SK-N-DZ (cell line): ENCODE measurements at regions not wholly inside any gene's neighbourhood (a gene's known extent, or its start where the extent isn't known, plus 50 kb on each side); places are given as distances from the start of the nearest gene placed in this dataset.

Source experiments
- DNase-seq: peaks from one replicate; pipeline ENCODE4 v3.0.0-alpha.2; 2015; ENCODE audit warnings: low spot score

DNA sequence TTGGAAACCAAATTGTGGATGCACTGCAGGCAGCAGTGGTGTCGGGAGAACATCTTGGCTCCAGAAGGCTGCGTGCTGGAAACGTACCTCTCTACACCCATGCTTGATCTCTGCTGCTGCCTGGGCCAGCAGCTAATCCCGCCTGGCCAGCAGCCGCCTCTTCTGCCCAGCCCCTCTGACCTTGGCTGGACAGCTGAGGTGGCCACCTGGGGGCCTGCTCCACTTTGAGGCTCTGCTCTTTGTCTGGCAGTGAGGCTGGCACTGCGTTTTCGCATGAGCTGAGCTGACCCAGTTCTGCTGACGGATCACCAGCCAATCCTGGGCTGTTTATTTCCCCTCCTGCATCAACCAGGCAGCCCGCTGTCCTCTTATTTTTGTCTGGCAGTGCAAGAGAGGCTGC, 154.9 kb downstream of the TENT4A start:
- DNase-seq: no peak

DNA sequence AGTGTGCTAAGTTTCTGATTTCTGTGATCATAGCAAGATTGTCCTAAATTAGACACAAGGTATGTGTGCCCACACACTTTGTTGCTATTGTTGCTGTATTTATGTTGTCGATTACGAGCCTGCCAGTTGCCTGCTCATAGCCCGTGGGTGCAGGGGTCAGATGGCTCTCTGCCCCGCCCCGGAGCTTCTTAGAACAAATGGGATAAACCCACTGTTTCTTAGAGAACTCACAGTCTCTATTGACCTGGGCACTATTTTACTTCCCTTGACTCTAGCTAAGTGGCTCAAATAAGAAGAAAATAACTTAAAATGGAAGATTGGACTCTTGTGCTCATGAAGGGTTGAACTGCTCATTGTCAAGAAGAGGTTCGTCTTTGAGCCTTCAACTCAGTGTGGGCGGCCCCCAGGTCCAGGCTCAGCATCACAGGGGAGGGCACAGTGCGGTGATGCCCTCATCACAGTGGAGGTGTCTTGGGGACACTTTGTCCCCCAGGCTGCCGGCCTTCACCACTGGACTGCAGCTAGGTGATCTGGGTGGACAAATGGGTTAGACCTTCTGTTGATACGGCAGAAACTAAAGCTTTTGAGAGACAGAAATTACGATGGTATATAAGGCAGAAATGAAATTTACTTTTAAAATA, 155.5 kb downstream of the TENT4A start:
- no peak for DNase-seq

DNA sequence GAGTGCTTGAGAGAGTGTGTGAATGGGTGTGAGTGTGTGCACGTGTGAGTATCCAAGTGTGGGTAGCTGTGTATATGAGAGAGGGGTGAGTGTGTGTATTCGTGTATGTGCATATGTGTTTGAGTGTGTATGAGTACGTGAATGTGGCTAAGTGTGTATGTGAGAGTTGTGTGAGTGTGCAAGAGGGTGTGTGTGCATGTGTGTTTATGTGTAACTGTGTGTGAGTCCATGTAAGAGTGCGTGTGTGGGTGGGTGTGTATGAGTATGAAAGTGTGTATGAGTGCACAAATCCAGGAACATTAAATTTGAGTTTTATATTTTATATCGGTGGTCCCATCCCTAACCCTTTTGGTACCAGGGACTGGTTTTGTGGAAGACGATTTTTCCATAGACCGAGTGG, 156.4 kb downstream of the TENT4A start:
- DNase-seq: no peak

DNA sequence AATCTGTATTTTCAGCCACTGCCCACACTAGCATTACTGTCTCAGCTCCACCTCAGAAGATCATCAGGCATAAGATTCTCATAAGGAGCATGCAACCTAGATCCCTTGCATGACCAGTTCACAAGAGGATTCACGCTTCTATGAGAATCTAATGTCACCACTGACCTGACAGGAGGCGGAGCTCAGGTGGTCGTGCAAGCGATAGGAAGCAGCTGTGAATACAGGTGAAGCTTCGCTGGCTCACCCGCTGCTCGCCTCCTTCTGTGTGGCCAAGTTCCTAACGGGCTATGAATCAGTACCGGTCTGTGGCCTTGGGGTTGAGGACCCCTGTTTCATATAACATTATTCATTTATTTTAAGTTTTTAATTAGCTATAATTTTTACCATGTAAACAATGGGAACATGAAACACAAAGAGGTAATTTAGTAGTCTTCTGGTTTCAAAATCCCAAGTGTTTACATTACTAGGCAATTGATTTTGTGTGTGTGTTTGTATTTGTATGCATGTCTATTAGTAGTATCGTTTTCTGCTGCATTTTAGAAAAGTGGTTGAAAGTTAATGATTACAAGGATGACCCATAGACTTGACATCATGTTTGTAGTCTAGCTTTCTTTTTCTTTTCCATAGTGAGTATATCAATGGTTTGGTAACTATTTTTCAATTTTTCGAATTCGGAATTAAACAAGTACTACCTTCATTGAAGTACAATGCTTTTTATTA, 159.4 kb downstream of the TENT4A start:
- no peak for DNase-seq

DNA sequence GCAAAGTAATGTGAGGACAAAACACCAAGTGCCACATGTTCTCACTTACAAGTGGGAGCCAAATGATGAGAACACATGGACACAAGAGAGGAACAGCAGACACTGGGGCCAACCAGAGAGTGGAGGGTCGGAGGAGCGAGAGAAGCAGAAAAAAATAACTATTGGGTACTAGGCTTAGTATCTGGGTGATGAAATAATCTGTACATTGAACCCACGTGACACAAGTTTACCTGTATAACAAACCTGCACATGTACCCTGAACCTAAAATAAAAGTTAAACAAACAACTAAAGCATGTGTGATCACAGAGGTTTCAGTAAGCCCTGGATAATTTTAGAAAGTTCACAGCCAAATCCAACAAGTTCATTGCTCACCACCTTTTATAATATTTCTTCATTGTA, 160.1 kb downstream of the TENT4A start:
- DNase-seq: no peak

DNA sequence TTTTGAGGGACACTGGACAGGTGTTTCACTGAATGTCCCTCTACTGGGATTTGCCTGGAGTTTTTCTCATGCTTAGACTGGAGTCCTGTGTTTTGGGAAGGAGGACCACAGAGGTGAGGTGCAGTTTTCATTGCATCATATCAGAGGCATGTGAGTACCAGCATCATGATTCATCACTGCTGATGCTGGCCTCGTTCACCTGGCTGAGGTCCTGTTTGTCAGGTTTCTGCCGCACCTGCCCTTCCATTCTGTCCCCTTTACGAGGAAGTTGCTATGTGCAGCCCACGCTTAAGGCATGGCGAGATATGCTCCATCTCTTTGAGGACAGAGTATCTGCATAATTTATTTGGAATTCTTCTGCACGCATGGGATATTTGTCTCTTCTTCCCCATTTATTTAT, 162.1 kb downstream of the TENT4A start:
- DNase-seq: no peak

DNA sequence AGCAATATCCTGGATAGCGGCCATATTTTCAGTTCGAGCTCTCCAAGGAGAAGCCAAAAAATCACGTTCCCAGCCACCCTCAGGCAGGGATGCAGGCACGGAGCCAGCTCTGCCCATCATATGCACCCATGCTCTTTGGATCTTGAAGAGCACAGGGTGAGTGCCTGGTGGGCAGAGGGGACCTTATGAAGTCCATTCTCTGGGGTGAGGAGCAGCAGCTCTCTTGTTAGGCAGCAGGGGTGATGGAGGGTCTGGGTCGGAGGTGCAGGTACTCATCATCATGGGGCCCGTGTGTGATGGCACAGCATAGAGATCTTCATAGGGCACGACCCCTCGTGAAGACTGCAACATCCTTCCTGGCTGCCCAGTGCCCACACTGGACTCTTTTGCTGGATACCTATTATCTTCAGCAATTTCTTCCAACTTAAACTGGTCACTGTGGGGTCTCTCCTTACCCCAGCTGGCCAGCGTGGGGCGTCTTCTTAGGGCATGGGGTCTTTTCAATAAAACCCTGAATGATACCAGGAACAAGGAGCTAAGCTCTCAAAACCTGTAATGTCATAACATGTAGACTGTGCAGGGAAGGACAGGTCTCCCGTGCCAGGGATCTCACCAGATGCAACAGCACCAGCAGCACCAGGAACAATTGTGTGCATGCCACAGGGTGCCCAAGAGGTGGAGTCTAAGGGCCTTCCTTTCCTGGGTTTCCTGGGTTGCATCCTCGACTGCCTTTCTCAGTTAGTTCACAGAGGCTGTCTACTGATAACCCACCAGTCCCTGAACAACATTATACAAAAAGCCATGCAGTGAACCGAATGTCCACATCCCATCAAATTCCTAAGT, 165.0 kb downstream of the TENT4A start:
- no peak for DNase-seq

DNA sequence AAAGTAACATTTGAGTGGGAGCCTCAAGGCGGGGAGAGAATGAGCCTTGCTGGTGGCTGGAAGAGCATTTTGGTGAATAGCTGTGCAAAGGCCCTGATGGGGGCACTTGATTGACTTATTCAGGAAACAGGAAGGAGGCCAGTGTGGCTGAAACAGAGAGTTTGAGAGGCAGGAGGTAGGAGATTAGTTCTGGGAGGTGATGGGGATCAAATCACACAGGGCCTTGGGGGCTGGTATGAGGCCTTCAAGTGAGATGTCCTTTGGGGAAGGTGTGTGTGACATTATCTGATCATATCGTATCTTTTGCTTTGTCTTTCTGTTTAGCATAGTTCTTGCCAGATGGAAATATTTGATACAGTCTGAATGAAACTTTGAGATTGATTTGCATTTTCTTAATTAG, 172.3 kb downstream of the TENT4A start:
- no peak for DNase-seq

DNA sequence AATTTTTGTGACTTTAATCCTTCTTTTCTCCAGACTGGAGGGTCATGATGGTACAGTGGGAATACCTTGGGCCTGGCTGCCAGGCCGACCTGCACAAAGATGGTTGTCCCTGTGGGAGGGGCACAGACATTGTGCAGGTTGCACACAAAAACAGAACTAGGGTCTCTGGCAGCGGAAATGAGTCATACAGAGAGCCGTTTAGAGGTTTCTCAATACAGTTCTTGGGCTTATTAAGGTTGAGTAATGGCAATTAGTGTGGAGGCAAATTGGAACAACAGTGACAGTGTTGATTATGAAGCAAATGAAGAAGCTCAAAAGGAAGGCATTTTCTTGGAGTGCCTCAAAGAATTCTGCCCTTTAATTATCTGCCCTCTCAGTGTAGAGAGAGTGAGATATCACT, 173.6 kb downstream of the TENT4A start:
- DNase-seq: no peak

DNA sequence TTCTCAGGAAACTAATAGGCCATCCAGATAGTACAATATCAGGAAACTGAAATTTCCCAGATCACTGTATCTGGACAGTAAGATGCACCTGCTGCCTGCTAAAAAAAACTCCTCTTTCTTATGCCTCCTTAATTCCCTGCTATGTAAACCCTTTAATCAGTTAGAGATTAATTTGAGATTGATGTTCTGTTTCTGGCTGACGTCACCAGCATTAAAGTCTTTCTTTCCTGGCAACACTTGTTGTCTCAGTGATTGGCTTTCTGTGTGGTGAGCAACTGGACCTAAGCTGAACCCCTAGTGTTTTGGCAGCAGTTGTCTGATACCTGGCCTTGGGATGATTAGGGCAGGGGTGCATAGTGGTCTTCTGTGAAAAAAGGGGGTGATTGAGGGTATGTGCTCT, 175.8 kb downstream of the TENT4A start:
- no peak for DNase-seq

DNA sequence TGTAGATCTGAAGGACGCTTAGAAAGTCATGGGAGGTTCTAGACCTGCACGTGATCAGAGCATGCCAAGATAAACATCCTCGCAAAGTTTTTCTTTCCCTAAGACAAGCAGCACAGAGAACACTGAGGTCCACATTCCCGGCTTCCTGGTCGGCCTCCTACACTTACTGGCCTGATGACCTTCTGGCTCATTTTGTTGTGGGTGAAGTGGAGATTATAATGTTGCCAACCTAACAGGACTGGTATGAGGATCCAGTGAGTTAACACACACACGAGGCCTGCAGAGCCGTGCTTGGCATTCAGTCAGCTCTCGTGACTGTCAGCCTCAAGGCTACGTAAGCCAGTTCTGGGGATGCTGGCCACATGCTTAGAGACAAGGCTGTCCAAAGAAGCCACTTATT, 186.0 kb downstream of the TENT4A start:
- no peak for DNase-seq

DNA sequence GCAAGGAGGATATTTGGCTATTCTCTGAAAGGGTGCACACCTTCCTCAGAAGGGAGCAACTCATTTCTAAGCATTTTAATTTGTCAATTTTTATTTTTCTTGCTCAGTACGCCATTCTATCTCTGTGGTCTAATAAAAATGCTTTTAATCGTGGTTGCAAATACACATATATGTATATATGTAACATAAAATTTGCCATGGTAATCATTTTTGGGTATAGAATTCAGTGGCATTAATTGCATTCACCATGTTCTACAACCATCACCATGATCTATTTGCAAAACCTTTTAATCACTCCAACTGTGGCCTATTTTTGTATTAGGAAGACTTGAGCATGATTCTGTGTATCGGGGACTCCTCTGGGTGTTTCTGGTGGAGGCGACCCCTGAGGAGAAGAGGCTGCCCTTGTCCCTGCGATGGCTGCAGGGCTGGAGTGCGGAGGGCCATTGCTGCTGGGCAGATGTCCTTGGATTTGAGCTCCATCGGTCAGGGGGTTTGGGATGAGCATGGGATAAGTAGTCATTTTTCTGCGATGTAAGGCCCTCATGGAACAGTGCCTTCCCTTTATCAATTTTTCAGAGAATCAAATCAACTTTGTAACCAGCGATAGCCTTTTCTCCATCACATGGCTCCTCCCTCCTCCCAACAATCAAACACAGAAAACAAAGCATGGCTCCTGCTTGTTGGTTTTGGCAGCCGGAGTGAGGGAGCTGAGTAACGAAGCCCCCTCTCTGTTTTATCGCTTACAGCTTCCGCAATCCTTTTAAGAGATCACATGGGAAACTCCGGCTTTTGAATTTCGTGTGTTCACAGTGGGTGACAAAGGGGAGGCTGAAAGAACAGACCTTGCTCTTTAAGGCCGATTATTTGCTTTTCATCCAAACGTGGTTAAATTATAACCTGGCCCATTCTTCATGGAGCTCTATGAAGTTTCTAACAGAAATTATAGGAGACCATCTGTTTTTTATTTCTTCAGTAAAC, 187.3 kb downstream of the TENT4A start:
- no peak for DNase-seq

DNA sequence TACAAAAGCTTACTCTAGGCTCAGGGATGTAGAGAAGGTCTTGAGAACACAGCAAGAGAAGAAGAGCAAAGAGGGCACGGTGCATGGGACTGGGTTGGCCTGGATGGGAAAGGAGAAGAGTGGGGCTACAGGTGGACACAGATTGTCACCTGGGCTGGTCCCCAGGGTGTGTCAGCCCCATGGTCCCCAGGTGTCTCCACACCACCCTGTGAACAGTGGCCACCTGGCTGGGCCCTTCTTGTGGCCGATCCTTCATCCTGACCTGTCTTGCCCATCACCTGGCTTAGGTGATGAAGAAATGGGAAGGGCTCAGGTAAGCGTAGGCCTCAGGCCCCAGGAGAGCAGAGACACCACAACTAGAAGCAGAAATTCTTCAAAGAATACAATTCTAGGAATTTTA, 188.9 kb downstream of the TENT4A start:
- no peak for DNase-seq

DNA sequence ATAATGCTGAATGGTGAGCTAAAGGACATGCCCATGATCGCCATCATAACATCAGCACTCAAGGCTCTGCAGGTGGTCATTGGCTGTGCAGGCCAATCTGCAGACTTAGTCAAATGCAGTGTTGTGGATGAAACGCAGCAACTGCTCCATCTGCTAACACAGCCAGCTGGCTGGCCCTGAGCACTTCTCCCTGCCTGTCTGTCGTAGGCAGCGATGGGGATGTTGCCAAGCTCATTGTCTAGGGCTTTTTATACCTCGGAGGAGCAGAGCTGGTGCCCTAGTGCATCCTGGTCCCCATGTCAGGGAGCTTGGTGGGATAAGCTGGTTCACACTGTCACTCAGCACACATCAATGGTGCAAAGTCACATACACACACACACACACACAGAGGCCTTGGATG, 189.4 kb downstream of the TENT4A start:
- DNase-seq: no peak

DNA sequence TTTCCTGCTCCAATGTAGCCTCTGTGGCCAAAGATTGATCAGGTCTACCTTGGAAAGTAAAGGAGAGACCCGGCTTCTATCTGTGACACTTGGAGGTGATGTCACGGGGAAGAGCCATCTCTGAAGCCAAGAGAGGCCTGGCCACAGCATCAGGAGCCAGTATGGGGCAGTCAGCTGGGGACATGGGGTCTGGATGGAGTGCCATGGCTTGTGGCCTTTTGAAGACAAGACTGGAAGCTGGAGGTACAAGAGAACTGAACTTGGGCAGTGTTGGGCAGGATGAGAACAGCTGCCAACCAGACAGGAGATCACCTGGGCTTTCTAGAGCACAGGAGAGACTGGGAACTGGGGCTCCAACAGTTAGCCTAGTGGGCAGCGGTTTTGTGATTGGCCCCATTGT, 190.7 kb downstream of the TENT4A start:
- DNase-seq: no peak

DNA sequence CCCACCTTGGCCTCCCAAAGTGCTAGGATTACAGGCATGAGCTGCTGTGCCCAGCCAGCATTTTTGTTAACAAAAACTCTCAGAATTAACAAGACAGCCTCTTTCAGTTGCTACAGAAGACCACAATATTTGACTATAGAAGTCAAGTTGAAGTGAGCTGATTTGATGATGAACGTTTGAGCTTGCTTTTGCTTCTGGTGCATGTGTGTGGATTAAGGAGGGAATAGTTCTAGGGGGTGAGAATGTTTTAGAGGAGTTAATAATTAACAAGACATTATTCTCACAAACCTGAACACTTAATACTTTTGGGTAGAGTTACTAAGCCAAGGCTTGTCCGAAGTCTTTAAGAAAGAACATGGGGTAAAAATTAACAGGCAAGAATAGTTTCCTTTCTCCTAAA, 191.6 kb downstream of the TENT4A start:
- DNase-seq: no peak

DNA sequence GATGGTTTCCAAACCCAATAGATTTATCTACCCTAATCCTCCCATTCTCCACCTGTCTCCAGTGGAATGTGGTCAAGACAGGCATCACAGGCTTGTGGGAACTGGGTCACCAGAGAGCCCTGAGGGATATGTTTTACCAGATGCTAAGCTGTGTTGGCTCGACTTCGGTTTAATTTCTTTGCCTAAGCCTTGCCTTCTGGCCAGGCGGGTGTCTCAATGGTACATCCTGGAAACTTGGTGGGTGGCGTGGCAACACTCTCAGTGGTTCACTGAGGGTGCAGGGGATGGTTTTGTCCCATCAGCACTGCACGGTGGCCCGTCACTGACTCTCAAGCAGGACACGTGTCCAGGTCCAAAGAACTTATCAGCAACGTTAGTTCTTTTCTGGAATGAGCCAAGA, 192.2 kb downstream of the TENT4A start:
- no peak for DNase-seq

DNA sequence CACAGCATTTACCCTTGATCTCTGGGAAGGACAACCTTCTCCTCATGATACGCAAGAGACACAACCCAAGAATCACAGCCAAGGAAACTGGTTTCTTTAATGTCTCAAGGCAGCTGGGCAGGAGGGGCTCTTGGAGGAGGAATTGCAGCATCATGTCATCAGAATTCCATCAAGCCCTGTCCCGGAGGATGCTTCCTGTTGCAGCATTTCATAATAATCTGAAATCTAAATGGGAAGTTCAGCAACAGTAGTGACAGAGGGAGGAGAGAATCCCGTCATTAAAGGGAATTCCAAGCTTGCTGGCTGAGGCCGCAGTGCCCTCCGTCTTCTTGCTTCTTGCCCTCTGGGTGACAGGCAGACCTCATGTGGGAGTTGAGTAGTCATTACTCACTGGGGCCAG, 192.7 kb downstream of the TENT4A start:
- no peak for DNase-seq

DNA sequence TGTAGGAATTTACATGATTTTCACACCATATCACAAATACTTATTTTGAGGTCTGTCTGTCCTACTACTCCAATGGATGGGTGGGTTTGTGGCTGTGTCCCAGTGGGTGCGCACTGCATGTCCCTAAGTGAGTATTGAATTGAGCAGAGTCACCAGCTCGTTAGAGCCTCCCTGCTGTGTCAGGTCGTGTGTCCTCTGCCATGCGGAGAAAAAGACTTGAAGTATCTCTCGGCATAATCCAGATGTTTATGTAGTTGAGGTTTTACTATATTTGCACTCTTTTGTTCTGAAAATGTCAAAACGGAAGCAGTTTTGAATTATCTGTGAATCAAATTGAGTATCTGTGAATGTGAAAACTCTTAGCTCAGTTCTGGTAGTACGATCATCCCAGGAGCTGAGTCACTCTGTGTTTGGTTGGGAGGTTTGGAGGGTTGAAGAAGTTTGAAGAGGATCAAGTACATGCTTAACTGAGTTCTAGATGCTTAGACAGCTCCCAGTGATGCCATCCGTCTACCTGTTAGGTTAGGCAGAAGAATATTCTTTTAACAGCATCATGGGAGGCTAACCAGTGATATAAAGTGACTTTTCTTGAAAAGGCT, 194.2 kb downstream of the TENT4A start:
- DNase-seq: no peak

DNA sequence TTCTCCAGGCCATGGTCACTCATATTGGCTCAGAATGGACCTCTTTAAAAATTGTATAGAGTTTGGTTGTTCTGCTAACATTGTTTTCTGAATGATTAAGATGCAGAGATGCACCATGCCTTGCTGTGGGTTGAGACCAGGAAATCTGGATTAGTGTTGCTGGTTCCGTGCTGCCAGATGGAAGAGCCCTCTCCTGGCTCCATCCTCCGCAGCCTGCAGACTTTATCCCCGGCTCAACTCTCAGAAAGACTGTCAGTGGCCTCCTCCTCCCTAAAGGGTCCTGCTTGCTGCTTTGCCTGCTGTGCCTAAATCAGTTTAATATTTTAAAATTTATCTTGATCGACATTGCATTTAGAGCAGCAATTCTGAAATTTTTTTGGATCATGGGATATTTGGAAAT, 196.7 kb downstream of the TENT4A start:
- no peak for DNase-seq

DNA sequence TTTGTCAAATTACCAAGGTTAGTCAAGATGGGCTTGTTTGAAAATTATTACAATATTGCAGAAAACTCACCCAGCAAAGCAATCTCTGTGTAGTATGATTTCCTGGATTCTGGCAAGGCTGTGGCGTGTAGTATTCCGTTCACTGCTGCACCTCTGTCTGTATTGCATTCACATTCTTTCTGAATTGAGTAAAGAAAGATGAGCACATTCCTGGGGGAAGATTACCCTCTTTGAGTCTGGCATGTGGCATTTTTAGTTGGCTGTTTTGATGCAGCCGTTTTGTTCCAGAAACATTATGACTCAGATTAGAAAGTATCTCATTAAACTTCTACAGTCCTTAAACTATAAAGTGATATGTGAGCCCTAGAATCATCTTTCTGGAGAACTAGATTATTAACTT, 197.7 kb downstream of the TENT4A start:
- no peak for DNase-seq
